ENCODE measurements at regions not wholly inside any gene's neighbourhood (a gene's known extent, or its start where the extent isn't known, plus 50 kb on each side); places are given as distances from the start of the nearest gene placed in this dataset.

- no peak overlapping the region for H3K4me3 ChIP-seq (ENCODE audit: low read length)
- Mint-ChIP-seq H3K4me3 (no peak overlapping the region), H3K36me3 (ENCODE audit: low read depth) (no peaks in the 10 kb centered on the region), H3K27ac (no peak overlapping the region), H3K27me3 (ENCODE audit: insufficient read depth) (no peaks in the 10 kb centered on the region), H3K9me3 (no peaks in the 10 kb centered on the region), H3K4me1 (no peaks in the 10 kb centered on the region)
- no peaks in the 10 kb centered on the region for H3K9me3 ChIP-seq (ENCODE audit: control insufficient read depth, low read length)
- 60% methylated on average over 1 of the region's 1 CpG; no CpG with 5 or more reads in 1 of the 2 experiments for WGBS, 2 experiments (ENCODE audit: insufficient coverage in 1 of 2, insufficient read length in 1 of 2)
- H3K27me3 ChIP-seq (ENCODE audit: control insufficient read depth, insufficient read depth, low read length, poor library complexity, severe bottlenecking): no peaks in the 10 kb centered on the region
- no peak overlapping the region for H3K27ac ChIP-seq (ENCODE audit: low read depth, low read length)
- H3K36me3 ChIP-seq (ENCODE audit: control insufficient read depth, insufficient read depth, low read length): no peaks in the 10 kb centered on the region
- no peak for TF ChIP-seq CTCF (conservative IDR thresholded peaks at IDR 0.05)
- H3K9ac ChIP-seq (ENCODE audit: extremely low read depth, low read length, poor library complexity, severe bottlenecking): no peak overlapping the region
- no peaks in the 10 kb centered on the region for H3K4me1 ChIP-seq (ENCODE audit: control insufficient read depth, insufficient read depth, low read length)
- no peak for DNase-seq
Observed at GRCh38 chr21:18495523-18495922, 91.9 kb upstream of the TMPRSS15 start.

DNA sequence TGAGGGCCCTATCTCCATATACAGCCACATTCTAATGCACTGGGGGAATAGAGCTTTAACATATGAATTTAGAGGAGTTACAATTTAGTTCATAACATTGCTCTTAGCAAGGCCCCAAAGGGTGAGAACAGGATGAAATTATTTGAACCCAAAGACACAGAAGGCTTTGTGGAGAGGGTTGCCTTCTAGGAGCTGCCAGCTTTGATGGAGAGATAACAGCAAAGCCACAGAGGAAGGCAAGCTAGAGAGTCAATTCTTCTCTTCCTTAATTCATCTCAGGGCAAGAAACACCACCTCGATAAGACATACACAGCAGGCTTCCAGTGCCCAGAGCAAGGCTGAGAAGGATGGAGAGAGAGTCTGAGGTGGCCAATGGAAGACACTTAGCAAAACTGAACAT is 94.8 kb upstream of the TMPRSS15 start:
- Mint-ChIP-seq H3K36me3 (ENCODE audit: low read depth) (no peaks in the 10 kb centered on the region), H3K27me3 (ENCODE audit: insufficient read depth) (no peaks in the 10 kb centered on the region), H3K4me3 (no peak overlapping the region), H3K27ac (no peak overlapping the region), H3K4me1 (no peaks in the 10 kb centered on the region), H3K9me3 (peaks cover 7% of the 10 kb centered on the region)
- Histone ChIP-seq H3K9ac (ENCODE audit: extremely low read depth, low read length, poor library complexity, severe bottlenecking) (no peak overlapping the region), H3K9me3 (ENCODE audit: control insufficient read depth, low read length) (no peaks in the 10 kb centered on the region), H3K4me1 (ENCODE audit: control insufficient read depth, insufficient read depth, low read length) (no peaks in the 10 kb centered on the region), H3K27ac (ENCODE audit: low read depth, low read length) (no peak overlapping the region), H3K36me3 (ENCODE audit: control insufficient read depth, insufficient read depth, low read length) (no peaks in the 10 kb centered on the region), H3K27me3 (ENCODE audit: control insufficient read depth, insufficient read depth, low read length, poor library complexity, severe bottlenecking) (no peaks in the 10 kb centered on the region), H3K4me3 (ENCODE audit: low read length) (no peak overlapping the region)
- TF ChIP-seq CTCF (conservative IDR thresholded peaks at IDR 0.05): no peak
- no peak for DNase-seq
- 67 to 100% methylated on average over 1 of the region's 1 CpG for WGBS, 2 experiments (ENCODE audit: insufficient coverage in 1 of 2, insufficient read length in 1 of 2)

- 20% methylated on average over 1 of the region's 4 CpGs; no CpG with 5 or more reads in 1 of the 2 experiments for WGBS, 2 experiments (ENCODE audit: insufficient coverage in 1 of 2, insufficient read length in 1 of 2)
- DNase-seq: peak; percentile 72
- TF ChIP-seq CTCF (conservative IDR thresholded peaks at IDR 0.05): peak; percentile 98
Observed at GRCh38 chr21:18499761-18500376, 96.3 kb upstream of the TMPRSS15 start.

More at GRCh38 chr21:18499761-18500376, 96.3 kb upstream of the TMPRSS15 start:
- Mint-ChIP-seq H3K4me3 (no peak overlapping the region), H3K9me3 (peaks cover 16% of the 10 kb centered on the region), H3K4me1 (no peaks in the 10 kb centered on the region), H3K36me3 (ENCODE audit: low read depth) (no peaks in the 10 kb centered on the region), H3K27me3 (ENCODE audit: insufficient read depth) (no peaks in the 10 kb centered on the region), H3K27ac (no peak overlapping the region)
- no peaks in the 10 kb centered on the region for H3K4me1 ChIP-seq (ENCODE audit: control insufficient read depth, insufficient read depth, low read length)
- no peak overlapping the region for H3K4me3 ChIP-seq (ENCODE audit: low read length)
- no peak overlapping the region for H3K9ac ChIP-seq (ENCODE audit: extremely low read depth, low read length, poor library complexity, severe bottlenecking)
- H3K36me3 ChIP-seq (ENCODE audit: control insufficient read depth, insufficient read depth, low read length): no peaks in the 10 kb centered on the region
- H3K27ac ChIP-seq (ENCODE audit: low read depth, low read length): no peak overlapping the region
- no peaks in the 10 kb centered on the region for H3K9me3 ChIP-seq (ENCODE audit: control insufficient read depth, low read length)
- H3K27me3 ChIP-seq (ENCODE audit: control insufficient read depth, insufficient read depth, low read length, poor library complexity, severe bottlenecking): no peaks in the 10 kb centered on the region

Measured in endodermal cell (in vitro differentiated cells).